ENCODE measurements at regions not wholly inside any gene's neighbourhood (a gene's known extent, or its start where the extent isn't known, plus 50 kb on each side); places are given as distances from the start of the nearest gene placed in this dataset.

- H3K27ac ChIP-seq (ENCODE audit: low read depth, low read length, poor library complexity, severe bottlenecking), result no peak overlapping the region
- no peaks in the 10 kb centered on the region for H3K36me3 ChIP-seq (ENCODE audit: insufficient read depth, low read length)
- H3K4me3 ChIP-seq (ENCODE audit: low read depth, low read length, poor library complexity, severe bottlenecking), result no peak overlapping the region
- POLR2A ChIA-PET, result no interaction called here
- no peak for DNase-seq (ENCODE audit: low spot score)
- no peaks in the 10 kb centered on the region for H3K9me2 ChIP-seq (ENCODE audit: insufficient read depth, low read length)
- H3K79me2 ChIP-seq (ENCODE audit: insufficient read depth, low read depth, low read length), result no peaks in the 10 kb centered on the region
- H3K4me1 ChIP-seq (ENCODE audit: insufficient read depth, low read length, poor library complexity, severe bottlenecking), result peaks cover 7% of the 10 kb centered on the region
- BruUV-seq (replicated peaks), result no TSS peak
- intact Hi-C loops (cut with micrococcal nuclease; ENCODE audit: unreplicated experiment), result no loop called here
- H3K9me3 ChIP-seq (ENCODE audit: low read length), result no peaks in the 10 kb centered on the region
- CTCF ChIA-PET (ENCODE audit: unreplicated experiment), result no interaction called here
- no peak overlapping the region for H3K4me2 ChIP-seq (ENCODE audit: low read length)
- no peak overlapping the region for H2AFZ ChIP-seq (ENCODE audit: low read length)
- no peak for TF ChIP-seq EZH2phosphoT487 (IDR thresholded peaks at IDR 0.05; ENCODE audit: borderline replicate concordance, low read depth, low read length)
- no peak for TF ChIP-seq CTCF (conservative IDR thresholded peaks at IDR 0.05; ENCODE audit: low read length)
- H4K20me1 ChIP-seq (ENCODE audit: insufficient read depth, low read length), result no peaks in the 10 kb centered on the region
Observed at GRCh38 chr14:101460986-101461750, 100.1 kb upstream of the DIO3 start.

- no peaks in the 10 kb centered on the region for H3K9me2 ChIP-seq (ENCODE audit: insufficient read depth, low read length)
- H3K4me1 ChIP-seq (ENCODE audit: insufficient read depth, low read length, poor library complexity, severe bottlenecking), result peaks cover 7% of the 10 kb centered on the region
- intact Hi-C loops (cut with micrococcal nuclease; ENCODE audit: unreplicated experiment), result no loop called here
- H3K4me3 ChIP-seq (ENCODE audit: low read depth, low read length, poor library complexity, severe bottlenecking), result no peak overlapping the region
- no peak overlapping the region for H3K27ac ChIP-seq (ENCODE audit: low read depth, low read length, poor library complexity, severe bottlenecking)
- no peaks in the 10 kb centered on the region for H3K79me2 ChIP-seq (ENCODE audit: insufficient read depth, low read depth, low read length)
- H3K36me3 ChIP-seq (ENCODE audit: insufficient read depth, low read length), result no peaks in the 10 kb centered on the region
- ChIA-PET CTCF (ENCODE audit: unreplicated experiment) (no interaction called here), POLR2A (no interaction called here)
- no peak overlapping the region for H3K4me2 ChIP-seq (ENCODE audit: low read length)
- H2AFZ ChIP-seq (ENCODE audit: low read length), result no peak overlapping the region
- H3K9me3 ChIP-seq (ENCODE audit: low read length), result no peaks in the 10 kb centered on the region
- no TSS peak for BruUV-seq (replicated peaks)
- no peaks in the 10 kb centered on the region for H4K20me1 ChIP-seq (ENCODE audit: insufficient read depth, low read length)
- no peak for DNase-seq (ENCODE audit: low spot score)
- no peak for TF ChIP-seq CTCF (conservative IDR thresholded peaks at IDR 0.05; ENCODE audit: low read length)
- TF ChIP-seq EZH2phosphoT487 (IDR thresholded peaks at IDR 0.05; ENCODE audit: borderline replicate concordance, low read depth, low read length), result no peak
Observed at GRCh38 chr14:101461891-101462290, 99.4 kb upstream of the DIO3 start.

GRCh38 chr14:101462726-101463565, 98.3 kb upstream of the DIO3 start:
- H3K9me3 ChIP-seq (ENCODE audit: low read length), result no peaks in the 10 kb centered on the region
- intact Hi-C loops (cut with micrococcal nuclease; ENCODE audit: unreplicated experiment), result no loop called here
- no peak overlapping the region for H3K4me2 ChIP-seq (ENCODE audit: low read length)
- DNase-seq (ENCODE audit: low spot score), result no peak
- TF ChIP-seq EZH2phosphoT487 (IDR thresholded peaks at IDR 0.05; ENCODE audit: borderline replicate concordance, low read depth, low read length), result no peak
- TF ChIP-seq CTCF (conservative IDR thresholded peaks at IDR 0.05; ENCODE audit: low read length), result no peak
- H3K4me3 ChIP-seq (ENCODE audit: low read depth, low read length, poor library complexity, severe bottlenecking), result no peak overlapping the region
- POLR2A ChIA-PET, result no interaction called here
- H3K79me2 ChIP-seq (ENCODE audit: insufficient read depth, low read depth, low read length), result no peaks in the 10 kb centered on the region
- no peaks in the 10 kb centered on the region for H3K9me2 ChIP-seq (ENCODE audit: insufficient read depth, low read length)
- CTCF ChIA-PET (ENCODE audit: unreplicated experiment), result no interaction called here
- H2AFZ ChIP-seq (ENCODE audit: low read length), result no peak overlapping the region
- BruUV-seq (replicated peaks), result no TSS peak
- H4K20me1 ChIP-seq (ENCODE audit: insufficient read depth, low read length), result no peaks in the 10 kb centered on the region
- no peak overlapping the region for H3K27ac ChIP-seq (ENCODE audit: low read depth, low read length, poor library complexity, severe bottlenecking)
- no peaks in the 10 kb centered on the region for H3K36me3 ChIP-seq (ENCODE audit: insufficient read depth, low read length)
- peaks cover 7% of the 10 kb centered on the region for H3K4me1 ChIP-seq (ENCODE audit: insufficient read depth, low read length, poor library complexity, severe bottlenecking)

All from OCI-LY7 (cell line).